ENCODE measurements at regions not wholly inside any gene's neighbourhood (a gene's known extent, or its start where the extent isn't known, plus 50 kb on each side); places are given as distances from the start of the nearest gene placed in this dataset.

- peaks cover 35% of the 10 kb centered on the region for H3K4me1 Mint-ChIP-seq
- Histone ChIP-seq H3K79me2 (ENCODE audit: low read depth) (no peaks in the 10 kb centered on the region), H3K9ac (no peak overlapping the region), H3K4me2 (peak overlapping the region; percentile 10), H3K4me3 (no peak overlapping the region), H4K20me1 (ENCODE audit: low read depth) (no peaks in the 10 kb centered on the region), H2AFZ (replicated peaks) (no peak overlapping the region), H3F3A (ENCODE audit: low read depth) (no peaks in the 10 kb centered on the region), H3K9me3 (ENCODE audit: low read depth) (no peaks in the 10 kb centered on the region), H3K36me3 (no peaks in the 10 kb centered on the region), H3K27ac (no peak overlapping the region), H3K4me1 (peaks cover 13% of the 10 kb centered on the region), H3K27me3 (no peaks in the 10 kb centered on the region)
- TF ChIP-seq EZH2 (IDR thresholded peaks at IDR 0.05) (no peak), EZH2phosphoT487 (IDR thresholded peaks at IDR 0.05) (no peak), CTCF (IDR thresholded peaks at IDR 0.05) (no peak)
- no peaks in the 10 kb centered on the region for H3K36me3 Mint-ChIP-seq
- H3K9me3 Mint-ChIP-seq, result peaks cover 6% of the 10 kb centered on the region
- no peak overlapping the region for H3K27ac Mint-ChIP-seq
- no peak for DNase-seq (ENCODE audit: low spot score)
- H3K4me3 Mint-ChIP-seq, result no peak overlapping the region
- H3K27me3 Mint-ChIP-seq (ENCODE audit: insufficient read depth, low read depth), result peaks cover 2% of the 10 kb centered on the region
These were observed 300.6 kb upstream of the C11orf87 start for GRCh38 chr11:109121173-109121932.

GRCh38 chr11:109123816-109124787, 297.9 kb upstream of the C11orf87 start:
- Histone ChIP-seq H3K4me1 (peaks cover 13% of the 10 kb centered on the region), H3K36me3 (no peaks in the 10 kb centered on the region), H3K9me3 (ENCODE audit: low read depth) (no peaks in the 10 kb centered on the region), H3K27ac (no peak overlapping the region), H4K20me1 (ENCODE audit: low read depth) (no peaks in the 10 kb centered on the region), H3K79me2 (ENCODE audit: low read depth) (no peaks in the 10 kb centered on the region), H3K27me3 (no peaks in the 10 kb centered on the region), H3K9ac (no peak overlapping the region), H2AFZ (replicated peaks) (peak overlapping the region; percentile 53), H3K4me2 (no peak overlapping the region), H3K4me3 (no peak overlapping the region), H3F3A (ENCODE audit: low read depth) (no peaks in the 10 kb centered on the region)
- Mint-ChIP-seq H3K27me3 (ENCODE audit: insufficient read depth, low read depth) (peaks cover 2% of the 10 kb centered on the region), H3K4me1 (peaks cover 32% of the 10 kb centered on the region), H3K4me3 (no peak overlapping the region), H3K27ac (peak overlapping the region; percentile 29), H3K9me3 (no peaks in the 10 kb centered on the region), H3K36me3 (no peaks in the 10 kb centered on the region)
- DNase-seq (ENCODE audit: low spot score), result no peak
- TF ChIP-seq CTCF (IDR thresholded peaks at IDR 0.05) (no peak), EZH2 (IDR thresholded peaks at IDR 0.05) (no peak), EZH2phosphoT487 (IDR thresholded peaks at IDR 0.05) (no peak)

- Mint-ChIP-seq H3K27ac (no peak overlapping the region), H3K9me3 (peaks cover 2% of the 10 kb centered on the region), H3K4me1 (peaks cover 6% of the 10 kb centered on the region), H3K4me3 (no peak overlapping the region), H3K27me3 (ENCODE audit: insufficient read depth, low read depth) (no peaks in the 10 kb centered on the region), H3K36me3 (no peaks in the 10 kb centered on the region)
- Histone ChIP-seq H4K20me1 (ENCODE audit: low read depth) (no peaks in the 10 kb centered on the region), H3K27me3 (no peaks in the 10 kb centered on the region), H3K4me1 (peaks cover 7% of the 10 kb centered on the region), H3K4me3 (no peak overlapping the region), H3K9me3 (ENCODE audit: low read depth) (no peaks in the 10 kb centered on the region), H3F3A (ENCODE audit: low read depth) (no peaks in the 10 kb centered on the region), H3K9ac (no peak overlapping the region), H3K79me2 (ENCODE audit: low read depth) (no peaks in the 10 kb centered on the region), H3K4me2 (no peak overlapping the region), H2AFZ (replicated peaks) (no peak overlapping the region), H3K36me3 (no peaks in the 10 kb centered on the region), H3K27ac (no peak overlapping the region)
- no peak for TF ChIP-seq EZH2 (IDR thresholded peaks at IDR 0.05)
- no peak for TF ChIP-seq EZH2phosphoT487 (IDR thresholded peaks at IDR 0.05)
- TF ChIP-seq CTCF (IDR thresholded peaks at IDR 0.05), result no peak
- DNase-seq (ENCODE audit: low spot score), result no peak
These were observed 291.1 kb upstream of the C11orf87 start for GRCh38 chr11:109130910-109131309.

Data from neural progenitor cell (in vitro differentiated cells).